HFF-Myc (cell line): ENCODE measurements at regions not wholly inside any gene's neighbourhood (a gene's known extent, or its start where the extent isn't known, plus 50 kb on each side); places are given as distances from the start of the nearest gene placed in this dataset.

Experiments
- DNase-seq: peaks from one replicate; pipeline ENCODE4 v3.0.0-alpha.2; 2011; ENCODE audit warnings: low read depth; ENCODE audit errors: extremely low read depth
- H3K4me3 ChIP-seq: replicated peaks from 2 replicates; pipeline ENCODE4 v1.5.1; 2011; ENCODE audit warnings: low read depth, mild to moderate bottlenecking, control low read depth, low read length
- CTCF ChIP-seq: IDR thresholded peaks from 2 replicates; pipeline ENCODE4 v1.5.1; 2012; ENCODE audit warnings: mild to moderate bottlenecking, low read depth, low read length, control low read depth; ENCODE audit errors: missing control alignments

DNA sequence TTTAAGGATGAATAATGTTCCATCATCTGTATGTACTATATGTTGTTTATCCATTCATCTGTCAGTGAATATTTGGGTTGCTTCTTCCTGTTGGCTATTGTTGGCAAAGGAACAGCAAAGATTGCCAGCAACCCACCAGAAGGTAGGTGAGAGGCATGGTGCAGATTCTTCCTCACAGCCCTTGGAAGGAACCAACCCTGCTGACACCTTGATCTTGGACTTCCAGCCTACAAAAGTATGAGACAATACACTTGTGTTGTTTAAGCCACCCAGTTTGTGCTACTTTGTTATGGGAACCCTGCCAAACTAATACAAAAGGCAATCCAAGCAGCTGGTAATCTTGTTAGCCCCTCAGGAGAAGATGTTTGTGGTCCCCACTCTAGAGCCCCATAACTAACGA, 122.0 kb downstream of the CARTPT start:
- DNase-seq: no peak
- H3K4me3 ChIP-seq: no peak overlapping the region
- no peak for TF ChIP-seq CTCF

GRCh38 chr5:71843111-71843510, 124.0 kb downstream of the CARTPT start:
- H3K4me3 ChIP-seq: no peak overlapping the region
- no peak for TF ChIP-seq CTCF
- no peak for DNase-seq

GRCh38 chr5:71844862-71845261, 125.8 kb downstream of the CARTPT start:
- H3K4me3 ChIP-seq: no peak overlapping the region
- TF ChIP-seq CTCF: no peak
- no peak for DNase-seq

GRCh38 chr5:71859515-71859914, 140.4 kb downstream of the CARTPT start:
- TF ChIP-seq CTCF: no peak
- H3K4me3 ChIP-seq: no peak overlapping the region
- no peak for DNase-seq

DNA sequence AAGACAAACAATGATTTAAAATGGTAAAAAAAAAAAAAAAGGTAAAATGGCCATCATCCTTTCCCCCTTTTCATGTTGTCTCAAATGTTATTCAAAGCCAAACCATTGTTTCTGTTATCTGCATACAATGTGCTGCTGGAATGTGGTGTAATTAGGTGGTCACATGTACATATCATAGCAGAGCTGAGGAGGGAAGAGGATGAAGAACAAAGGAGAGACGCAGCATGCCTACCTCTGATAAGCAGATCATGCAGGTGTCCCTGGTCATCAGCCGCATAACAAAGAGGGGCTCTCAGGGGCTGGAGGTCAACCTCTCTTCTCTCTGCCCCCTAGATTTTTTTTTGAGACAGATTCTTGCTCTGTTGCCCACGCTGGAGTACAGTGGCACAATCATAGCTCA, 141.0 kb downstream of the CARTPT start:
- TF ChIP-seq CTCF: no peak

GRCh38 chr5:71861682-71862081, 142.6 kb downstream of the CARTPT start:
- DNase-seq: no peak
- H3K4me3 ChIP-seq: no peak overlapping the region
- TF ChIP-seq CTCF: no peak

More for the DNA sequence above, 141.0 kb downstream of the CARTPT start:
- DNase-seq: no peak
- H3K4me3 ChIP-seq: no peak overlapping the region

DNA sequence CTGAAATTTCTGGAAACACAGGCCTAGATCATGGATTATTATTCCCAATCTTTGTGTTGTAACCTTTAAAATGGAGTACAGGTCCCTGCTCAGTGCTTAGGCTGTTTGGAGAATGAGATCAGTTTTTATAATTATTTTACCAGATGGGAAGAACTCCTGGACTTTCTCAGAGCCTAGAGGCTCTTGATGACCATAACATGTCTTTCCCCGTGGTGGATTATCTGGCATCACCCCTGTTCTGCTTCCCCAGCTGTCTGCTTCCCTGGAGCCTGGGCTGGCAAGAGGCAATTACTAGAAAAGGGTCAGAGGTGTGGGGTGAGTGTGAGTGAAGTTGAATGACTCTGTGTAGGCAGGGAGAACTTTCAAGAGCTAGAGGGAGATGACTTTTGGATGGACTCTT, 143.0 kb downstream of the CARTPT start:
- no peak for TF ChIP-seq CTCF
- no peak overlapping the region for H3K4me3 ChIP-seq
- no peak for DNase-seq
